Mammary epithelial cell (primary cell): ENCODE measurements at regions not wholly inside any gene's neighbourhood (a gene's known extent, or its start where the extent isn't known, plus 50 kb on each side); places are given as distances from the start of the nearest gene placed in this dataset.

Source experiments
- CTCF ChIP-seq, 2 donors: IDR thresholded peaks in 1 of 2; conservative IDR thresholded peaks in 1 of 2; 2 replicates each; pipeline ENCODE4 v1.5.1; 2011 to 2012; ENCODE audit warnings: inconsistent platforms in 2 of 2, low read length in 2 of 2, mild to moderate bottlenecking in 2 of 2, control low read depth in 1 of 2, low read depth in 1 of 2; ENCODE audit not compliant: insufficient read depth in 1 of 2; ENCODE audit errors: extremely low read depth in 1 of 2
- EZH2 ChIP-seq: IDR thresholded peaks from 2 replicates; pipeline ENCODE4 v1.6.1; 2012; ENCODE audit warnings: low read length, inconsistent platforms, borderline replicate concordance

GRCh38 chr7:22660732-22661131, 66.3 kb upstream of the IL6 start:
- TF ChIP-seq EZH2, result no peak
- peak in 1 of 2 donors; percentile 24 for TF ChIP-seq CTCF (conservative IDR thresholded peaks at IDR 0.05 in 1 of 2, IDR thresholded peaks at IDR 0.05 in 1 of 2; ENCODE audit: extremely low read depth in 1 of 2, insufficient read depth in 1 of 2, low read depth in 1 of 2, low read length in 2 of 2)
